ENCODE measurements at regions not wholly inside any gene's neighbourhood (a gene's known extent, or its start where the extent isn't known, plus 50 kb on each side); places are given as distances from the start of the nearest gene placed in this dataset.

- peaks cover 25% of the 10 kb centered on the region for H3K9me3 Mint-ChIP-seq
- no peaks in the 10 kb centered on the region for H3K36me3 Mint-ChIP-seq
- no peaks in the 10 kb centered on the region for H3K27me3 Mint-ChIP-seq (ENCODE audit: low read depth)
- DNase-seq (ENCODE audit: low spot score in 2 of 2, unreplicated experiment in 2 of 2), result no peak
- peaks cover 2% of the 10 kb centered on the region for H3K4me1 Mint-ChIP-seq
- H3K4me3 Mint-ChIP-seq, result no peak overlapping the region
- TF ChIP-seq CTCF (IDR thresholded peaks at IDR 0.05; ENCODE audit: unreplicated experiment), result no peak
- H3K27ac Mint-ChIP-seq, result no peak overlapping the region
These were observed 430.2 kb downstream of the FAT4 start for GRCh38 chr4:125744891-125745364.

GRCh38 chr4:125749354-125749753 is 434.6 kb downstream of the FAT4 start:
- no peaks in the 10 kb centered on the region for H3K4me1 Mint-ChIP-seq
- H3K9me3 Mint-ChIP-seq, result peaks cover 17% of the 10 kb centered on the region
- no peaks in the 10 kb centered on the region for H3K27me3 Mint-ChIP-seq (ENCODE audit: low read depth)
- H3K27ac Mint-ChIP-seq, result no peak overlapping the region
- no peak for TF ChIP-seq CTCF (IDR thresholded peaks at IDR 0.05; ENCODE audit: unreplicated experiment)
- DNase-seq (ENCODE audit: low spot score in 2 of 2, unreplicated experiment in 2 of 2), result no peak
- no peak overlapping the region for H3K4me3 Mint-ChIP-seq
- H3K36me3 Mint-ChIP-seq, result no peaks in the 10 kb centered on the region

GRCh38 chr4:125750399-125750798 is 435.6 kb downstream of the FAT4 start:
- TF ChIP-seq CTCF (IDR thresholded peaks at IDR 0.05; ENCODE audit: unreplicated experiment), result no peak
- Mint-ChIP-seq H3K27ac (no peak overlapping the region), H3K4me1 (no peaks in the 10 kb centered on the region), H3K27me3 (ENCODE audit: low read depth) (no peaks in the 10 kb centered on the region), H3K36me3 (no peaks in the 10 kb centered on the region), H3K9me3 (peaks cover 17% of the 10 kb centered on the region), H3K4me3 (no peak overlapping the region)
- no peak for DNase-seq (ENCODE audit: low spot score in 2 of 2, unreplicated experiment in 2 of 2)

GRCh38 chr4:125750828-125751466 is 436.2 kb downstream of the FAT4 start:
- Mint-ChIP-seq H3K36me3 (no peaks in the 10 kb centered on the region), H3K27ac (no peak overlapping the region), H3K4me3 (no peak overlapping the region), H3K27me3 (ENCODE audit: low read depth) (no peaks in the 10 kb centered on the region), H3K4me1 (no peaks in the 10 kb centered on the region), H3K9me3 (peaks cover 13% of the 10 kb centered on the region)
- TF ChIP-seq CTCF (IDR thresholded peaks at IDR 0.05; ENCODE audit: unreplicated experiment), result no peak
- DNase-seq (ENCODE audit: low spot score in 2 of 2, unreplicated experiment in 2 of 2), result no peak

- peaks cover 11% of the 10 kb centered on the region for H3K27me3 Mint-ChIP-seq (ENCODE audit: low read depth)
- no peaks in the 10 kb centered on the region for H3K9me3 Mint-ChIP-seq
- peaks cover 5% of the 10 kb centered on the region for H3K4me1 Mint-ChIP-seq
- no peak for DNase-seq (ENCODE audit: low spot score in 2 of 2, unreplicated experiment in 2 of 2)
- H3K4me3 Mint-ChIP-seq, result no peak overlapping the region
- no peaks in the 10 kb centered on the region for H3K36me3 Mint-ChIP-seq
- no peak for TF ChIP-seq CTCF (IDR thresholded peaks at IDR 0.05; ENCODE audit: unreplicated experiment)
- H3K27ac Mint-ChIP-seq, result no peak overlapping the region
These were observed 443.7 kb downstream of the FAT4 start for GRCh38 chr4:125758438-125758837.
